Lower lobe of right lung (tissue), 2 donors: ENCODE measurements at regions not wholly inside any gene's neighbourhood (a gene's known extent, or its start where the extent isn't known, plus 50 kb on each side); places are given as distances from the start of the nearest gene placed in this dataset.

Experiments
- ATAC-seq, 2 donors: fragments of 200-7000 bp; cut with Tn5 transposase; one replicate each; pipeline ENCODE4 v1.9.1; 2020 to 2022; ENCODE audit warnings: mild to moderate bottlenecking in 2 of 2, moderate library complexity in 2 of 2
- DNase-seq: peaks from one replicate; pipeline ENCODE4 v3.0.0-alpha.2; 2020
- H3K27ac ChIP-seq: fragments of 200-600 bp; one replicate; pipeline ENCODE4 v1.8.0; 2022
- H3K27me3 ChIP-seq: fragments of 200-600 bp; one replicate; pipeline ENCODE4 v1.8.0; 2022; ENCODE audit warnings: low read depth
- H3K36me3 ChIP-seq: fragments of 200-600 bp; one replicate; pipeline ENCODE4 v1.8.0; 2022; ENCODE audit warnings: mild to moderate bottlenecking
- H3K4me1 ChIP-seq: fragments of 200-600 bp; one replicate; pipeline ENCODE4 v1.8.0; 2022
- H3K4me3 ChIP-seq: fragments of 200-600 bp; one replicate; pipeline ENCODE4 v1.8.0; 2022; ENCODE audit warnings: mild to moderate bottlenecking
- H3K9me3 ChIP-seq: fragments of 200-600 bp; one replicate; pipeline ENCODE4 v1.8.0; 2022
- intact Hi-C: fragments of 100-400 bp; cut with DNase I; formaldehyde crosslinking; loops from one replicate; pipeline ENCODE4 v1.11.0; 2022
- TF ChIP-seq, protein P1 (sequence below): fragments of 200-600 bp; IDR thresholded peaks from one replicate; pipeline ENCODE4 v1.8.0; 2022; ENCODE audit warnings: antibody characterized with exemption, mild to moderate bottlenecking
- donor health status: DM: no; HTN: yes; CAD: no; lungs with severe emphysema.

- intact Hi-C loops, result no loop called here
- no peak for ATAC-seq
- Histone ChIP-seq H3K4me3 (no peak overlapping the region), H3K27ac (no peak overlapping the region), H3K4me1 (no peaks in the 10 kb centered on the region), H3K9me3 (no peaks in the 10 kb centered on the region), H3K27me3 (no peaks in the 10 kb centered on the region), H3K36me3 (no peaks in the 10 kb centered on the region)
- DNase-seq, result no peak
- TF ChIP-seq, protein P1, sequence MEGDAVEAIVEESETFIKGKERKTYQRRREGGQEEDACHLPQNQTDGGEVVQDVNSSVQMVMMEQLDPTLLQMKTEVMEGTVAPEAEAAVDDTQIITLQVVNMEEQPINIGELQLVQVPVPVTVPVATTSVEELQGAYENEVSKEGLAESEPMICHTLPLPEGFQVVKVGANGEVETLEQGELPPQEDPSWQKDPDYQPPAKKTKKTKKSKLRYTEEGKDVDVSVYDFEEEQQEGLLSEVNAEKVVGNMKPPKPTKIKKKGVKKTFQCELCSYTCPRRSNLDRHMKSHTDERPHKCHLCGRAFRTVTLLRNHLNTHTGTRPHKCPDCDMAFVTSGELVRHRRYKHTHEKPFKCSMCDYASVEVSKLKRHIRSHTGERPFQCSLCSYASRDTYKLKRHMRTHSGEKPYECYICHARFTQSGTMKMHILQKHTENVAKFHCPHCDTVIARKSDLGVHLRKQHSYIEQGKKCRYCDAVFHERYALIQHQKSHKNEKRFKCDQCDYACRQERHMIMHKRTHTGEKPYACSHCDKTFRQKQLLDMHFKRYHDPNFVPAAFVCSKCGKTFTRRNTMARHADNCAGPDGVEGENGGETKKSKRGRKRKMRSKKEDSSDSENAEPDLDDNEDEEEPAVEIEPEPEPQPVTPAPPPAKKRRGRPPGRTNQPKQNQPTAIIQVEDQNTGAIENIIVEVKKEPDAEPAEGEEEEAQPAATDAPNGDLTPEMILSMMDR, result no peak
These were observed 100.7 kb upstream of the KCTD3 start for GRCh38 chr1:215466361-215466760.

- no peaks in the 10 kb centered on the region for H3K27me3 ChIP-seq
- no peaks in the 10 kb centered on the region for H3K36me3 ChIP-seq
- DNase-seq (no peak), ATAC-seq (no peak)
- no peak overlapping the region for H3K4me3 ChIP-seq
- no peaks in the 10 kb centered on the region for H3K9me3 ChIP-seq
- no peak overlapping the region for H3K27ac ChIP-seq
- TF ChIP-seq, protein P1, result no peak
- intact Hi-C loops, result no loop called here
- no peaks in the 10 kb centered on the region for H3K4me1 ChIP-seq
These were observed 95.6 kb upstream of the KCTD3 start for GRCh38 chr1:215471463-215471862.

- intact Hi-C loops, result no loop called here
- DNase-seq (no peak), ATAC-seq (no peak)
- H3K27ac ChIP-seq, result no peak overlapping the region
- H3K4me3 ChIP-seq, result no peak overlapping the region
- H3K9me3 ChIP-seq, result peaks cover 2% of the 10 kb centered on the region
- no peaks in the 10 kb centered on the region for H3K4me1 ChIP-seq
- TF ChIP-seq, protein P1, result no peak
- H3K36me3 ChIP-seq, result no peaks in the 10 kb centered on the region
- H3K27me3 ChIP-seq, result no peaks in the 10 kb centered on the region
These were observed 94.4 kb upstream of the KCTD3 start for GRCh38 chr1:215472723-215473122.

- TF ChIP-seq, protein P1, result no peak
- no peaks in the 10 kb centered on the region for H3K36me3 ChIP-seq
- no peak overlapping the region for H3K27ac ChIP-seq
- peaks cover 4% of the 10 kb centered on the region for H3K9me3 ChIP-seq
- H3K4me1 ChIP-seq, result no peaks in the 10 kb centered on the region
- no peak overlapping the region for H3K4me3 ChIP-seq
- intact Hi-C loops, result no loop called here
- no peaks in the 10 kb centered on the region for H3K27me3 ChIP-seq
- ATAC-seq, result no peak
- DNase-seq, result no peak
These were observed 93.2 kb upstream of the KCTD3 start for GRCh38 chr1:215473943-215474342.

DNA sequence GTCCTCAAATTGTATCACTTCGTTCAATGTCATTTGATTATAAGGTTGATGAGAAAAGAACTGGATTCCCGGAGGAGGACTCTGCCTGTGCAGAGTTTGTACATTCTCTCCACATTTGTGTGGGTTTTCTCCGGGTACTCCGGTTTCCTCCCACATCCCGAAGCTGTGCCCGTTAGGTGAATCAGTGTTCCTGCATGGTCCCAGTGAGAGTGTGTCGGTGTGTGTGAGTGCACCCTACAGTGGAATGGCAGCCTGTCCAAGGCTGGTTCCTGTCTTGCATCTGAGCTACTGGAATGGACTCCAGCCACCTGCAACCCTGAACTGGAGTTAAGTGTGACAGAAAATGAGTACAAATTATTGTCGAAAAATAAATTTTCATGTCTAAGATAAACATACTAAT is 92.2 kb upstream of the KCTD3 start:
- DNase-seq (no peak), ATAC-seq (no peak)
- Histone ChIP-seq H3K4me1 (no peaks in the 10 kb centered on the region), H3K27ac (no peak overlapping the region), H3K9me3 (peaks cover 4% of the 10 kb centered on the region), H3K4me3 (no peak overlapping the region), H3K27me3 (no peaks in the 10 kb centered on the region), H3K36me3 (no peaks in the 10 kb centered on the region)
- TF ChIP-seq, protein P1, result no peak
- intact Hi-C loops, result no loop called here
